HepG2 (cell line): ENCODE measurements at regions not wholly inside any gene's neighbourhood (a gene's known extent, or its start where the extent isn't known, plus 50 kb on each side); places are given as distances from the start of the nearest gene placed in this dataset.

Experiments
- ATAC-seq: fragments of 200-7000 bp; cut with Tn5 transposase; 3 replicates; pipeline ENCODE4 v1.9.1; 2020; ENCODE audit warnings: mild to moderate bottlenecking, moderate library complexity
- BruUV-seq: library from RNA; stranded (reverse); fragments of 400-500 nt; replicated peaks from 2 replicates; lab custom pipeline; 2021; lab: Mats Ljungman, UMichigan
- CTCF ChIA-PET: fragments of 300-600 bp; formaldehyde crosslinking; extraction: SDS; loops from one replicate; lab custom pipeline; 2021; ENCODE audit warnings: low total read pairs, inconsistent platforms, low intra/inter-chr PET ratio; lab: Yijun Ruan, JAX
- POLR2A ChIA-PET: fragments of 350-600 bp; sonication (Branson Sonifier 250); formaldehyde crosslinking; loops from one replicate; lab custom pipeline; 2020; ENCODE audit warnings: antibody characterized with exemption, inconsistent platforms; lab: Yijun Ruan, JAX
- DNase-seq: peaks from one replicate; pipeline ENCODE4 v3.0.0-alpha.2; 2015; ENCODE audit warnings: low spot score
- FAIRE-seq: peaks from 3 replicates; lab custom pipeline; 2011; peaks lifted over from hg19 to GRCh38; lab: Jason Lieb, UNC
- H2AFZ ChIP-seq: one replicate; pipeline ENCODE4 v1.6.1; 2011; ENCODE audit warnings: low read length, inconsistent platforms
- H3K27ac ChIP-seq: fragments of 300-600 bp; 3 replicates; pipeline ENCODE4 v1.8.0; 2011; ENCODE audit warnings: mixed run types, mild to moderate bottlenecking, mixed read lengths, low read length, inconsistent platforms; ENCODE audit not compliant: insufficient read depth; ENCODE audit errors: extremely low read length
- H3K27me3 ChIP-seq, 2 experiments: fragments of 200-600 bp in 1 of 2; 2 replicates in 1 of 2; 3 replicates in 1 of 2; pipeline versions ENCODE4 v1.6.0 to v1.8.0; 2011; ENCODE audit warnings: low read length in 2 of 2, mild to moderate bottlenecking in 2 of 2, moderate library complexity in 2 of 2, inconsistent platforms in 1 of 2; ENCODE audit not compliant: insufficient read depth in 2 of 2, control insufficient read depth in 1 of 2
- H3K36me3 ChIP-seq, 2 experiments: fragments of 200-600 bp in 1 of 2; replicated peaks in 1 of 2; 2 replicates in 1 of 2; 3 replicates in 1 of 2; pipeline versions ENCODE4 v1.5.1 to v1.8.0; 2011; ENCODE audit warnings: low read length in 2 of 2, inconsistent platforms in 1 of 2; ENCODE audit not compliant: insufficient read depth in 2 of 2, control insufficient read depth in 1 of 2
- H3K4me1 ChIP-seq: 2 replicates; pipeline ENCODE4 v1.5.1; 2012; ENCODE audit warnings: low read length, inconsistent platforms; ENCODE audit not compliant: insufficient read depth
- H3K4me2 ChIP-seq: 2 replicates; pipeline ENCODE4 v1.6.0; 2011; ENCODE audit warnings: low read depth, low read length, inconsistent platforms
- H3K4me3 ChIP-seq, 3 experiments: fragments of 200-600 bp in 1 of 3; sonication (generic), shearing (Covaris generic) in 1 of 3; replicated peaks in 1 of 3; 2 replicates each; pipeline ENCODE4 v1.5.1; 2011 to 2016; ENCODE audit warnings: low read length in 3 of 3, inconsistent platforms in 2 of 3, low read depth in 2 of 3, mild to moderate bottlenecking in 2 of 3, control low read depth in 1 of 3, mixed read lengths in 1 of 3; ENCODE audit not compliant: insufficient read depth in 1 of 3
- H3K79me2 ChIP-seq: one replicate; pipeline ENCODE4 v1.6.1; 2011; ENCODE audit warnings: low read length, inconsistent platforms; ENCODE audit not compliant: insufficient read depth
- H3K9ac ChIP-seq: 2 replicates; pipeline ENCODE4 v1.6.0; 2011; ENCODE audit warnings: mild to moderate bottlenecking, low read depth, low read length, inconsistent platforms; ENCODE audit not compliant: insufficient read depth
- H3K9me3 ChIP-seq: 2 replicates; pipeline ENCODE4 v1.5.1; 2012; ENCODE audit warnings: mild to moderate bottlenecking, low read length
- H4K20me1 ChIP-seq: 2 replicates; pipeline ENCODE4 v1.6.0; 2011; ENCODE audit warnings: inconsistent platforms, mild to moderate bottlenecking, low read length, moderate library complexity; ENCODE audit not compliant: insufficient read depth
- HOXA9 ChIP-seq: sonication (generic); formaldehyde crosslinking; IDR thresholded peaks from 2 replicates; pipeline ENCODE4 v1.8.1; 2022; ENCODE audit warnings: missing genetic modification reagents, mild to moderate bottlenecking, moderate library complexity, borderline replicate concordance
- RELA ChIP-seq: sonication (generic); formaldehyde crosslinking; IDR thresholded peaks from 2 replicates; pipeline ENCODE4 v1.4.0; 2020; ENCODE audit warnings: missing genetic modification reagents
- SKI ChIP-seq: fragments of 450-650 bp; IDR thresholded peaks from one replicate; pipeline ENCODE4 v1.6.1; 2018; ENCODE audit warnings: mild to moderate bottlenecking; ENCODE audit not compliant: partially characterized antibody
- ZGPAT ChIP-seq: IDR thresholded peaks from 2 replicates; pipeline ENCODE4 v1.6.1; 2016; ENCODE audit warnings: mild to moderate bottlenecking
- ZNF224 ChIP-seq: sonication (generic); formaldehyde crosslinking; IDR thresholded peaks from 2 replicates; pipeline ENCODE4 v1.5.0; 2020; ENCODE audit warnings: mild to moderate bottlenecking, missing genetic modification reagents
- ZNF570 ChIP-seq: sonication (generic); formaldehyde crosslinking; IDR thresholded peaks from 2 replicates; pipeline ENCODE4 v1.4.0; 2020; ENCODE audit warnings: mild to moderate bottlenecking, missing genetic modification reagents, borderline replicate concordance
- WGBS: methylation state at CpG from one replicate; pipeline ENCODE4 v1.1.6; 2017; ENCODE audit warnings: low lambda C conversion rate; 5-methylcytosine and 5-hydroxymethylcytosine counted together
- in situ Hi-C: cut with HindIII; loops from 2 replicates; pipeline ENCODE4 v1.10.0; 2017; ENCODE audit warnings: low pct_unique_long_range_greater_than_20kb; ENCODE audit not compliant: extremely low pct_ligation_motif_present
- intact Hi-C: fragments of 100-400 bp; cut with micrococcal nuclease; formaldehyde crosslinking; loops from one replicate; pipeline ENCODE4 v1.10.0; 2022; ENCODE audit not compliant: unreplicated experiment

- TF ChIP-seq ZNF224 (CRISPR knock-in tag), result no peak
- no peak for TF ChIP-seq HOXA9 (CRISPR knock-in tag)
- no peak for TF ChIP-seq ZNF570 (CRISPR knock-in tag)
- no peak for TF ChIP-seq ZGPAT (CRISPR knock-in tag)
Measured at GRCh38 chr1:208807446-208808127, 563.4 kb upstream of the PLXNA2 start (continued).

GRCh38 chr1:208808301-208808700 lies 564.1 kb upstream of the PLXNA2 start:
- Histone ChIP-seq H3K4me1 (no peaks in the 10 kb centered on the region), H3K4me2 (no peak overlapping the region), H3K27me3 (no peaks in the 10 kb centered on the region; a peak in 1 of 5 replicates), H3K9ac (no peak overlapping the region), H4K20me1 (no peaks in the 10 kb centered on the region), H3K4me3 (no peak overlapping the region), H3K36me3 (no peaks in the 10 kb centered on the region)
- intact Hi-C loops (no loop called here), in situ Hi-C loops (no loop called here)
- FAIRE-seq, result no peak
- ATAC-seq, result no peak
- CTCF ChIA-PET, result no interaction called here
- POLR2A ChIA-PET, result no interaction called here
- no peak for DNase-seq
- 9% methylated on average over 1 of the region's 1 CpG for WGBS
- no TSS peak for BruUV-seq
- no peak for TF ChIP-seq SKI
- no peak for TF ChIP-seq RELA (CRISPR knock-in tag)
- TF ChIP-seq, all 625 proteins: peak for 0
- Histone ChIP-seq H3K9me3 (no peaks in the 10 kb centered on the region), H3K79me2 (no peaks in the 10 kb centered on the region), H2AFZ (no peak overlapping the region), H3K27ac (no peak overlapping the region)
